ENCODE measurements at regions not wholly inside any gene's neighbourhood (a gene's known extent, or its start where the extent isn't known, plus 50 kb on each side); places are given as distances from the start of the nearest gene placed in this dataset.

- TF ChIP-seq, protein P1, sequence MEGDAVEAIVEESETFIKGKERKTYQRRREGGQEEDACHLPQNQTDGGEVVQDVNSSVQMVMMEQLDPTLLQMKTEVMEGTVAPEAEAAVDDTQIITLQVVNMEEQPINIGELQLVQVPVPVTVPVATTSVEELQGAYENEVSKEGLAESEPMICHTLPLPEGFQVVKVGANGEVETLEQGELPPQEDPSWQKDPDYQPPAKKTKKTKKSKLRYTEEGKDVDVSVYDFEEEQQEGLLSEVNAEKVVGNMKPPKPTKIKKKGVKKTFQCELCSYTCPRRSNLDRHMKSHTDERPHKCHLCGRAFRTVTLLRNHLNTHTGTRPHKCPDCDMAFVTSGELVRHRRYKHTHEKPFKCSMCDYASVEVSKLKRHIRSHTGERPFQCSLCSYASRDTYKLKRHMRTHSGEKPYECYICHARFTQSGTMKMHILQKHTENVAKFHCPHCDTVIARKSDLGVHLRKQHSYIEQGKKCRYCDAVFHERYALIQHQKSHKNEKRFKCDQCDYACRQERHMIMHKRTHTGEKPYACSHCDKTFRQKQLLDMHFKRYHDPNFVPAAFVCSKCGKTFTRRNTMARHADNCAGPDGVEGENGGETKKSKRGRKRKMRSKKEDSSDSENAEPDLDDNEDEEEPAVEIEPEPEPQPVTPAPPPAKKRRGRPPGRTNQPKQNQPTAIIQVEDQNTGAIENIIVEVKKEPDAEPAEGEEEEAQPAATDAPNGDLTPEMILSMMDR (IDR thresholded peaks at IDR 0.05; ENCODE audit: insufficient read depth, low read depth, low read length): no peak
- TF ChIP-seq EZH2 (IDR thresholded peaks at IDR 0.05; ENCODE audit: insufficient read depth, low read length): no peak
These were observed 224.5 kb upstream of the CNTNAP4 start for GRCh38 chr16:76052725-76053124.

All from astrocyte (in vitro differentiated cells and primary cell).